Testis (tissue), 2 donors: ENCODE measurements at regions not wholly inside any gene's neighbourhood (a gene's known extent, or its start where the extent isn't known, plus 50 kb on each side); places are given as distances from the start of the nearest gene placed in this dataset.
A peak's percentile ranks its signal among the peaks of the same experiment; 100 is the strongest.

Source experiments
- DNase-seq: peaks from one replicate; pipeline ENCODE4 v3.0.0-alpha.2; 2019
- H3K27ac ChIP-seq, 2 donors: fragments of 200-600 bp; sonication (generic); one replicate each; pipeline ENCODE4 v1.5.1; 2019
- H3K27me3 ChIP-seq: fragments of 200-600 bp; sonication (generic); one replicate; pipeline ENCODE4 v1.5.1; 2019
- H3K36me3 ChIP-seq: fragments of 200-600 bp; sonication (generic); one replicate; pipeline ENCODE4 v1.5.1; 2017; ENCODE audit warnings: low read depth; ENCODE audit errors: missing control alignments
- H3K4me1 ChIP-seq: fragments of 200-600 bp; sonication (generic); one replicate; pipeline ENCODE4 v1.5.1; 2019
- H3K4me3 ChIP-seq, 2 donors: fragments of 200-600 bp; sonication (generic); one replicate each; pipeline ENCODE4 v1.5.1; 2017 to 2019
- H3K9me3 ChIP-seq: fragments of 200-600 bp; sonication (generic); one replicate; pipeline ENCODE4 v1.5.1; 2017
- POLR2A ChIP-seq: fragments of 450-650 bp; IDR thresholded peaks from one replicate; pipeline ENCODE4 v1.6.1; 2017; ENCODE audit warnings: antibody characterized with exemption, mild to moderate bottlenecking, moderate library complexity
- WGBS, 2 donors: methylation state at CpG; one replicate each; pipeline ENCODE4 v1.1.5; 2018; 5-methylcytosine and 5-hydroxymethylcytosine counted together
- intact Hi-C: fragments of 100-400 bp; cut with DNase I; formaldehyde crosslinking; loops from one replicate; pipeline ENCODE4 v1.15.1; 2023; ENCODE audit warnings: low total_unique reads
- TF ChIP-seq, protein P1 (sequence below), 3 experiments: fragments of 450-650 bp in 2 of 3; fragments of 200-600 bp in 1 of 3; sonication (generic) in 1 of 3; IDR thresholded peaks; one replicate each; pipeline ENCODE4 v1.5.1; 2016 to 2019; ENCODE audit warnings: antibody characterized with exemption in 3 of 3, mild to moderate bottlenecking in 2 of 3, moderate library complexity in 1 of 3

DNA sequence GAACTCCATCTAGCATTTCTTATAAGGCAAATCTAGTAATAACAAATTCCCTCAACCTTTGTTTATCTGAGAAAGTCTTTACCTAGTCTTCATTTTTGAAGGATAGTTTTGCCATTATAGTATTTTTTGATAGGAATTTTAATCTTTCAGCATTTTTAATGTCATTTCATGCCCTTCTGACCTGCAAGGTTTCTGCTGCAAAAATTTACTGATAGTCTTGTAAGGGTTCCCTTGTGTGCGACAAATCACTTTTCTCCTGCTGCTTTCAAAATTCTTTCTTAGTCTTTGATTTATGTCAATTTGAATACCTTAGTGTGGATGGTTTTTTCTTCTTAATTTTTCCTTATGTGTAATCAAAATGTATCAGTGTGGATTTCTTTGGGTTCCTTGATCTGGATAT lies 297.5 kb upstream of the FAM78B start:
- Histone ChIP-seq H3K9me3 (no peaks in the 10 kb centered on the region), H3K36me3 (no peaks in the 10 kb centered on the region), H3K27ac (no peak overlapping the region), H3K4me3 (no peak overlapping the region), H3K4me1 (no peaks in the 10 kb centered on the region), H3K27me3 (no peaks in the 10 kb centered on the region)
- intact Hi-C loops, result no loop called here
- no peak for DNase-seq
- WGBS, 2 donors, result 92 to 100% methylated on average over 1 of the region's 1 CpG
- no peak for TF ChIP-seq POLR2A
- TF ChIP-seq, protein P1, sequence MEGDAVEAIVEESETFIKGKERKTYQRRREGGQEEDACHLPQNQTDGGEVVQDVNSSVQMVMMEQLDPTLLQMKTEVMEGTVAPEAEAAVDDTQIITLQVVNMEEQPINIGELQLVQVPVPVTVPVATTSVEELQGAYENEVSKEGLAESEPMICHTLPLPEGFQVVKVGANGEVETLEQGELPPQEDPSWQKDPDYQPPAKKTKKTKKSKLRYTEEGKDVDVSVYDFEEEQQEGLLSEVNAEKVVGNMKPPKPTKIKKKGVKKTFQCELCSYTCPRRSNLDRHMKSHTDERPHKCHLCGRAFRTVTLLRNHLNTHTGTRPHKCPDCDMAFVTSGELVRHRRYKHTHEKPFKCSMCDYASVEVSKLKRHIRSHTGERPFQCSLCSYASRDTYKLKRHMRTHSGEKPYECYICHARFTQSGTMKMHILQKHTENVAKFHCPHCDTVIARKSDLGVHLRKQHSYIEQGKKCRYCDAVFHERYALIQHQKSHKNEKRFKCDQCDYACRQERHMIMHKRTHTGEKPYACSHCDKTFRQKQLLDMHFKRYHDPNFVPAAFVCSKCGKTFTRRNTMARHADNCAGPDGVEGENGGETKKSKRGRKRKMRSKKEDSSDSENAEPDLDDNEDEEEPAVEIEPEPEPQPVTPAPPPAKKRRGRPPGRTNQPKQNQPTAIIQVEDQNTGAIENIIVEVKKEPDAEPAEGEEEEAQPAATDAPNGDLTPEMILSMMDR (IDR thresholded peaks at IDR 0.05), result no peak

DNA sequence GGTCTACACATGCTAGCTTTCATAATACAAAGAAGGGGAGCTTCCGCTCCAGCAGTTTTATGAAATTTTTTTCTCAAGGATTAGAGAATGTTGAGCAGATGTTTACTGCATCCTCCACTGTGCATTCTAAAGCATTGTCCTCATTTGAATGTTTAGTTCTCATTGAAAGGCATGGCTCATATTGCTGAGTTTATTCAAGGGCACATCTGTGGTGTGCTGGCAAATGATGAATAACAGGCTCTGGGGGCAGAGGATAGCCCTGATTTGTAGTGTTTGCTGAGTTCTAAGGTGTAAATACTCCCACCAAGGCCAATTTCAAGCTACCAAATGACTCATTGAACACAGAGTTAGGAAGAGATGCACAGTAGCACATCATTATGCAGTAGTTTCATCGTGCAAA lies 303.2 kb upstream of the FAM78B start:
- Histone ChIP-seq H3K4me3 (no peak overlapping the region), H3K9me3 (no peaks in the 10 kb centered on the region), H3K4me1 (no peaks in the 10 kb centered on the region), H3K27ac (no peak overlapping the region), H3K36me3 (no peaks in the 10 kb centered on the region), H3K27me3 (no peaks in the 10 kb centered on the region)
- intact Hi-C loops, result no loop called here
- WGBS, 2 donors, result 47 to 51% methylated on average over 2 of the region's 2 CpGs
- no peak for TF ChIP-seq POLR2A
- TF ChIP-seq, protein P1 (IDR thresholded peaks at IDR 0.05), result no peak
- DNase-seq, result no peak

DNA sequence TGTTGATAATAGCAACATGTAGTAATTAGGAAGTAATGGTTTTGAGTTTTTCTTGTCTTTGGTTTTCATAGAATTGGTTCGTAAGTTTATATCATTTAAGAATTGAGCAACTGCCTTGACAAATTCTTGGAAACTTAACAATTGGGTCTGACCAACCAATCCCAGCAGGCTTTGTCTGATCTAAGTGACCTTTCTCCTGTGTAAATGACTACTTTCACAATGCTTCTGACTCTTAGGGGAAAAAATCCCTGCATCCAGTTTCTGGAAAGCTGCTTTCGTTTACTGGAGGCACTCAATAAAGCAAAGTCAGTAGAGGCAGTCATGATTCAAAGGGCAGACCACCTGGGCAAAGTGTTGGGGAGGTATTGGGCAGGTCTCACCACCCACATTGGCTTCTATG lies 303.6 kb upstream of the FAM78B start:
- intact Hi-C loops, result no loop called here
- WGBS, 2 donors, result 57 to 70% methylated on average over 2 of the region's 2 CpGs
- TF ChIP-seq, protein P1 (IDR thresholded peaks at IDR 0.05), result no peak
- no peak for TF ChIP-seq POLR2A

DNA sequence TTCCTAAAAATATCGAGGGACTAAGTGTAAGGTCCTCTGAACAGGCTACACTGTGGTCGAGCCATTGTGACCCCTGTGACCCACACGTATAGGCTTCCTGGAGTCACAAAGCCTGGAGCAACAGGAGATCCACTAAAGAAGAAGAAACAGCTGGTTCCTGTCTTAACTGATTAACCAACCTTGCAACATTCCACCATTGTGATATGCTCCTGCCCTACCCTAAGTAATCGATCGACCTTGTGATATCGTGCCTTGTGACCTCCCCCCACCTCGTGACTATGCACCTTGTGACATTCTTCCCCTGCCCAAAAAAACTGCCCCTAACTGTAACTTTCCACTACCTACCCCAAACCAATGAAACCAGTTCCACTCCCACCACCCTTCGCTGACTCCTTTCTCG lies 304.6 kb upstream of the FAM78B start:
- WGBS, 2 donors, result 79 to 83% methylated on average over 9 of the region's 9 CpGs
- TF ChIP-seq POLR2A, result no peak
- TF ChIP-seq, protein P1 (IDR thresholded peaks at IDR 0.05), result no peak
- intact Hi-C loops, result no loop called here
- H3K36me3 ChIP-seq, result no peaks in the 10 kb centered on the region
- no peak overlapping the region for H3K4me3 ChIP-seq
- no peak for DNase-seq
- no peaks in the 10 kb centered on the region for H3K9me3 ChIP-seq
- H3K27me3 ChIP-seq, result no peaks in the 10 kb centered on the region
- no peak overlapping the region for H3K27ac ChIP-seq
- H3K4me1 ChIP-seq, result no peaks in the 10 kb centered on the region

More for the DNA sequence above, 303.6 kb upstream of the FAM78B start:
- Histone ChIP-seq H3K9me3 (no peaks in the 10 kb centered on the region), H3K27me3 (no peaks in the 10 kb centered on the region), H3K27ac (no peak overlapping the region), H3K36me3 (no peaks in the 10 kb centered on the region), H3K4me3 (no peak overlapping the region), H3K4me1 (no peaks in the 10 kb centered on the region)
- DNase-seq, result no peak

DNA sequence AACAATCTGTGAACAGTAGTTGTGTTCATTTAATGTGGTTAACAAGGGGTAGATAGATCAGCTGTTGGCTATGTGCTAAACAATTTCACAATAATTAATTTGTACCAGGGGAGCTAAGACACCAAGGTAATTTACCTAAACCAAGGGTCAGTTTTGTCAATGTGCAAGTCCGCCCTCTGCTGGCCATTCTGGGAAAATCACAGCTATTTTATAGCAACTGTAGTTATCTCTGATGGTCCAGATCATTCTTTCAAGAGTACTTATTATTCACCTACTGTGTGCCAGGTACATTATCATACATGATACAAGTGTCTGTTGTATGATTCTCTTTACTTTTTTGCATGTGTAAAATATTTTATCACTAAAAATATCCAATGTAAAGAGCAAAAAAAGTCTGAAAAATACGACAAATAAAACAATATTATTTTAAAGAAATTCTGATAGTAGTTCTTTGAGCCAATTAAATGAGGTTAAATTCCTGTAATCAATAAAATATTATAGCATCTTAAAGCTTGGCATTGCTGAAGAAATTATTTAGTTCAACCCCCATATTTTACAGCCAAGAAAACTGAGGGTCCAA lies 312.3 kb upstream of the FAM78B start:
- Histone ChIP-seq H3K36me3 (no peaks in the 10 kb centered on the region), H3K4me3 (no peak overlapping the region), H3K4me1 (no peaks in the 10 kb centered on the region), H3K27ac (no peak overlapping the region), H3K9me3 (no peaks in the 10 kb centered on the region), H3K27me3 (no peaks in the 10 kb centered on the region)
- no peak for TF ChIP-seq POLR2A
- TF ChIP-seq, protein P1 (IDR thresholded peaks at IDR 0.05), result peak; percentile 32 to 87 (median 62)
- 33 to 39% methylated on average over 2 of the region's 2 CpGs for whole genome bisulfite sequencing, 2 donors
- intact Hi-C loops, result no loop called here
- peak; percentile 83 for DNase-seq
